ENCODE measurements at regions not wholly inside any gene's neighbourhood (a gene's known extent, or its start where the extent isn't known, plus 50 kb on each side); places are given as distances from the start of the nearest gene placed in this dataset.

DNA sequence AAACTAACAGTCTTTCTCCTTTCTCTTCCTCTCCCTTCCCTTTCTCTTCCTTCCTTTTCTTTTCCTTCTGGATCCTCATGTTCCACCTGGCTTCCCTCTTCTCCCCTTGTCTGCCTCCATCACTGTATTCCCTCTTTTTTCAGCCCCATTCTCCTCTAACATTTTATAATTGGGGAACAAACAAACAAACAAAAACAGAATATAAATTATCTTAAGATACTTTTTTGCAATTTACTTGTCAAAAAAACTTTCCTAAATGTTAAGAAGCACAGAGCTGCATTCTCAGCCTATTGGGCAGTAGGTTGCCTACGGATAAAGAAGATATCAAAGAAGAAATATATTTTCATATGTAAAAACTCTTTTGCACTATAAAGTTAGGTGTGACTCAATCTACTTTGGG, 1382.2 kb upstream of the MIR17HG start:
- TF ChIP-seq GATA3 (IDR thresholded peaks at IDR 0.05; ENCODE audit: low read depth, low read length) (no peak), GATA2 (IDR thresholded peaks at IDR 0.05; ENCODE audit: low read depth, low read length) (no peak)

Data from SH-SY5Y (cell line).